Hematopoietic multipotent progenitor cell treated with erythropoietin and hydrocortisone succinate and interleukin-3 and kit ligand, for 8 days (in vitro differentiated cells): ENCODE measurements at regions not wholly inside any gene's neighbourhood (a gene's known extent, or its start where the extent isn't known, plus 50 kb on each side); places are given as distances from the start of the nearest gene placed in this dataset.

Experiments used
- DNase-seq: peaks from one replicate; pipeline ENCODE4 v3.0.0-alpha.2; 2015

DNA sequence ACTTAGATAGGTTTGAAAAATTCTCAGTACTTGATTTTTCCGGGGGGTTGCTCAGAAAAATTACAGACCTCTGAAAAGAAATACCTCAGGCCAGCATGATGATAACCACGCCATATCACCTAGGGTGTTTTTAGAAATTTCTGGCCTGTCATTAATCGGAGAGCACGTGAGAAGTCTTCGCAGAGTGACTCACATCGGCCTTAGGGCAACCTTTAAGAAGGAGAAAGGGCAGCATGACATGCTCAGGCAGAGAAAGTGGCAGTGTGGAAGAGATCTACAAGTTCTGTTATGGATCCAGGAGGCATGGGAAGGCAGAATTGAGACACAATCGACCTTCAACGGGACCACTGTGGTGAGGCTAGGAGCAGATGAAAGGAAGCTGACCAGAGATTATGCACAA, 506.3 kb downstream of the LMO4 start:
- DNase-seq = no peak

DNA sequence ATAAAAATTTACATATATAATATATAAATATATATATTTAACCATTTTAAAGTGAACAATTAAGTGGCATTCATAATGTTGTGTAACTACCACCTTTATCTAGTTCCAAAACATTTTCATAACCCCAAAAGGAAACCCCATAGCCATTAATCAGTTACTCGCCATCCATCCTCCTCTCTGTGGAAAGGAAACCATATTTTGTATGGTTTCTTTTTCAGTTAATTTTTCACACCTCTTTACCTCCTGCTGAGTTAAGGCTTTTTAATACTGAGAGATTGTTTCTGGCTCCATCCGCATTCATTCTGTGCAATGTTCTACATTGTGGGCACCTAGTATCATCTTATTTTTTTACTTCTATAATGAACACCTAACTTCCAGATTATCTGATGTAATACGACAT, 512.1 kb downstream of the LMO4 start:
- no peak for DNase-seq

DNA sequence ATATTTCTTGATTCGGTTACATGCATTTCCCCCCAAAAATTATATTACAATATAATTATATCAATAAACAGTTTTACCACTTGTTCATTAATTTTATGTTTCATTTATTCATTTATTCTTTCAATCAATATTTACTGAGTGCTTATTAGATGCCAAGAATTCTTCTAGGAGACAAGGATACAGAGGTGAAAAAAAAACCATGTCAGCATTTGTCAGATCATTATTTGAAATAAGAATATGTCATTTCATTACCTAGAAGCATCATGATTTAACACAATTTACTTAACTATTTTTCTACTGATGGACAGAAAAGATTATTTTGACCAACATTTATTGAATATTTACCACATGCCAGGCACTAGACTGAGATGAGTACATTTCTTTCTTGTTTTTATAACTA, 512.7 kb downstream of the LMO4 start:
- no peak for DNase-seq

DNA sequence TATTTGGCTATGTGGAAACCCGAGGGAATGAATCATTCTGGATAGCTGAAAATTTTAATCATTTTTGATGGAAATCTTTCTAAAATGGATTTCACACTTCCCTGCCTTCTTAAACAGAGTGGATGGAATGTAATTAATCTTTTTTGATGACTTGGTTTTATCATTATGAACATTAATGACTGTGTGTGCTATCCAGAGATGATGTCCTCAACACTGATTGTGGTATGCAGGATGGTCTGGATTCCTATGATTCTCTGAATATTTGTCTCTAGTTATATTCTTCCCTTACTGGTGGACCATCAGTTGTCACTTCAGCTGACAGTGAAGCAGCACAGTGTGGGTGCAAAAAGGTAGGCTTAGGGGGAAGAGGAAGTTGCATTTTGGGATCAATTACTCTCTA, 513.5 kb downstream of the LMO4 start:
- no peak for DNase-seq

DNA sequence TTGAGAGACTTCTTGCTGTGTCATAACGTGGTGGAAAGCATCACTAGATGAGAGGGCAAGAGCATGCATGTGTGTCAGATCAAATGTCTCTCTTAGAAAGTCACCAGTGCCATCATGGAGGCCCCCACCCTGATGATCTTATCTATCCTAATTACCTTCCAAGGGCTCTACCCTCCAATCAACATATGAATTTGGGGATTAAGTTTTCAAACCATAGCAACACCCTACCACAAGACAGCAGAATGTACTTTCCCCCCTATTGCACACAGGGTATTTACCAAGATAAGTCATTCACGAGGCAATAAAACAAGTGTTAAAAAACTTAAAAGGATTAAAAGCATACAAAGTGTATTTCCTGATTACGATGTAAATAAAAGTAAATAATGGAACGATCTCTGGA, 515.6 kb downstream of the LMO4 start:
- DNase-seq = no peak

DNA sequence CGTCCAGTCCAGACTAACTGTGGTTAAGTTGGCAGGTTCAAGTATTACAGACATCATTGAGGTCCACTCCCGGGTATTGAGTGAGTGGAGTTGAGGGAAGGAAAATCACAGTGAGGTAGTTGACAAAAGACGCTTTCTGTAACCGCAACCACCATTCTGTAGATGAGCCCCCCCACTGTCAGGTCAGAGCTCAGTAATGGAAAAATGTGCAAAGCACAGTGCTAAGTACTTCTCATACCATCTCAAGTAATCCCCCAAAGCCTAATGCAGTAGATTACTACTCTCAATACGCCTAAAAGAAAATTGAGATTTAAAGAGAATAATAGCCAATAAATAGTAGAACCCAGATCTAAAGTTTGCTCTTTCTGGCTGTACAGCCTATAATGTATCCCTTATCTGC, 522.8 kb downstream of the LMO4 start:
- DNase-seq = no peak

DNA sequence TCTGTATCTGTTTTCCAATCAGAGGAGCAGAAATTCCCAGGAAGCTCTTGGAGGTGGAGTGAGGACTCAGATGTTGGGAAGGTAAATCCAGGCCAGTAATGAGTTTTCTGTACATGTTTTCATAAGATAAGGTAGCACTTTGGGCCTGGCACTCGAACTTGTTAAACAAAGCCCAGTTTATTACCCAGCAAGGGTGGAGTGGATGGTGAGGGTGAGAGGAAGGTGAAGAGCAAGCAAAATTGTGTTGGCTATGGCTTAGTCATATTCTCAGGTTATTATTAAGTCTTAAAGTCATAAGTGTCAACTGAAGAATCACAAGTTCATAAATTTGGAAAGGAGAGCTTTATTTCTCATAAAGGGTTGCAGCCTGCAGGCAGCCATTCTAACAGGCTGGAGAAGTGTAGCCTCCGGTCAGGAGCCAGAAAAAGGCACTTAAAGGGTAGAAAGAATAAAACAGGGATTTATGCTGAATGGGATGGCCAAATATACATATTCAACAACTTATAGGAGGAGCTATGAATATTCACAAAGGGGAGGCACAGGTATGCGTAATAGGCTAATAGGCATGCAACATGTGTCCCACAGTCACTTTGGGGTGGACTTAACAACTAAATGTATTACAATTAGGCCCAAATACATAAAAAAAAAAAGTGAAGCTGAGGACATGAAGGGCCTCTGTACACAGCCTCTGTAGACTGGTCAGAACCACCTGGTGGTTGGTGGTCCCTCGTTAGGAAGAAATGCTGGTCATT, 523.9 kb downstream of the LMO4 start:
- no peak for DNase-seq

DNA sequence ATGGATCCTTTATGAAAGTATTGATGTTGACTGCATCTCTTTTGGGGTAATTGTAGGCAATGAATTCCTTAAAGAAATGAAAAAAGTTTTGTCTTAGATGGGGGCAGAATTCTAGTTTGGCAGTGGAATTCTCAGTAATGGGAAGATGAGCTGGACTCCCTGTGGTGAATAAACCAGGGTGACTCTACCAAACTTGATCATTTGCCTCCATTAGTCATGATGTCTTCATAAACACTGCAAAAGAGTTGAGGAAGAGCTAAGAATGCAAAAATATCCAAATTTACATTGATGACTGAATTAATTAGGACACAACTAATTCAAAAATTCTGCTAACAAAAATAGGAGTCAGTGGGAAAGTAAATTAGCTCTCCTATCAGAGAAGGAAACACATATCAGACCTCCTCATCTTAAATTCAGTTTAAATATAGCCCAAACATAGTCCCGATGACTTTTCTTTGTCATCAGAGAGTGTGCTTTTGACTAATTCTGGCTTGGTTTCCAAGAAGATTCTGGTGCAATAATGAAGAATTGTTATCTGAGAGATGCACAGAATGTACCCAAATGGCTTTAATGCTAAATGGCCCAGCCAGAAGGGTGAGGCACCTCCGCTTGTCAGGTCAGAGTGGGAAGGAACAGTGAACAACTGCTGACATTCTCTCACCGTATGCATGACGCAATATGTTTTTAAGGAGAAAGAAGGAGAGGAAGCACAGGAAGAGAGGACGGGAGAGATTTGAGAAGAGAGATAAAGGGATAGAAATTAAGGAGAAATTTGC, 525.1 kb downstream of the LMO4 start:
- peak; percentile 30 for DNase-seq

DNA sequence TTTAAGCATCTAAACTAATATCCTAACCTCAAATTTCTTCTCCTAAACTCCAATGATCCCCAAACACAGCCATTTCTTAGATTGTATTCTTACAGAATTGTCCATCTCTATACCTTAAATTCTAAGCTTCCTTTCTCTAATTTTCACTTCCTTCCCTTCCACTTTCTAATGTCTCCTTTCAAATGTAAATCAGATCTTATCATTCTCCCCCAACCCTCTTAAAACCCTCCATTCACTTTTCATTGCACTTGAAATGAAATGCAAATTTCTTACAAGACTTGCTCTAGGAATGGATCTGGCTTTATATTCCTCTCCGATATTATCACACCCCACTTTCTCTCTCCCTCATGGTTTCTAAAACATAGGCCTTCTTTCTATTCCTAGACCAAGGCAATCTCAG, 534.6 kb downstream of the LMO4 start:
- DNase-seq = no peak

DNA sequence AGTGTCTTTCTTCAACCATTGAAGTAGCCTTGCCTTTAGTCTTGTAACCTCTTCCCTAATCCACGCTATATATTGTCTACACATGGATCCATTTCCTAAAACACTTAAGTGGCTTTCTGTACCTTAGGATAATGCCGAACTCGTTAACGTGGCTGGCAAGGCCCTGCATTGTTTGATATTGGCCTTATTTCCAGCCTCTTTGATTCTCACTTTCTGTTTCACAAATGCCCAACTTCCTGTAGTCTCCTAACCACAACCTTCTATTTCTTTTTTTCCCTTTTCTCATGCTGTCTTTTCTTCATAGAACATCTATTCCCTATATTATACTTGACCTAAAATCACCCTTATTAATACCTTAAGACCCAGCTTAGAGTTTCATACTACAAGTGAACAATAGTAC, 536.0 kb downstream of the LMO4 start:
- DNase-seq = no peak

DNA sequence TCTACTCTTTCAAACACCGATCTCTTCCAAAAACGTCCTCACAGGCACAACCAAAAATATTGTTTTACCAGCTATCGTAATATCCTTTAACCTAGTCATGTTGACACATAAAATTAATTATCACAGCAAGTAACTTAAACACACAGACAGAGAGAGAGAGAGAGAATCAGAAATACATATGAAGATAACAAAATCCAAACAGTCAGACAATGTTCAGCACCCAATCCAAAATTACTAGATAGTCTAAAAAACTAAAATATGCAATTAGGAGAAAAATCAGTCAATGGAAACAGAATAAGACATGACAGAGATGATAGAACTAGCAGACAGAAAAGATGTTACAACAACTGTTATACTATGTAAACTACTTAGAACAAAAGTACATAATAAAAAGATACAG, 537.7 kb downstream of the LMO4 start:
- no peak for DNase-seq

DNA sequence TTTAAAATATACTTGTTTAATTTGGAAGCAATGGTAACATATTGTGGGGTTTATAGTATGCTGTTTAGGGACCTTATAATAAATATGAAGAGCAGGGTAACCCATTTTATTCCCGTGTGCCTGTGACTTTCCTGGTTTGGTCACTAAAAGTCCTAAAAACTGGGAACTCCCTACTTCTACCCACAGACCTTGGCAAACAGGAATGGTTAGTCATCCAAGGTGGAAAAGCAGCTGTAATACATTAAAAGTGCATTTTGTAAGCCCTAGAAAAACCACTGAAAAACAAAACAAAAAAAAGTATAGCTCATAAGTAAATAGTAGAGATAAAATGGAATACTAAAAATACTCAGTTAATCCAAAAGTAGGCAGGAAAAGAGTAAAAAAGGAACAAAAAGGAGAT, 538.9 kb downstream of the LMO4 start:
- no peak for DNase-seq

DNA sequence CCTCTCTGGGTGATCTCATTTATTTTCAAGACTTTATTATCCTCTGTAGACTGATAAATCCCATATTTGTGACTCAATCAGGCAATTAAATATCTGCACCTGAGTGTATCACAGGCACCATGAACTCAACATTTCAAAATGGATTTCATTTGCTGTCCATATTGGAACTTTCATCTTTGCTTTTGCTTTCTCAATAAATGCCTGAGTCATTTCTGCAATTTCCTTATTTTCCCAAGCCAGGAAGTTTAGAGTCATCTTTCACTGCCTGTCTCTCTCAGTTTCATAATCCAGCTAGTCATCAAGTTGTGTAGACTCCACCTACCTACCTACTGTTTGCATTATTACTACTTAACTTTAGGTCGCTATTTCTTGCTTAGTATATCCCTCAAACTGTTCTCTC, 540.9 kb downstream of the LMO4 start:
- DNase-seq = no peak

DNA sequence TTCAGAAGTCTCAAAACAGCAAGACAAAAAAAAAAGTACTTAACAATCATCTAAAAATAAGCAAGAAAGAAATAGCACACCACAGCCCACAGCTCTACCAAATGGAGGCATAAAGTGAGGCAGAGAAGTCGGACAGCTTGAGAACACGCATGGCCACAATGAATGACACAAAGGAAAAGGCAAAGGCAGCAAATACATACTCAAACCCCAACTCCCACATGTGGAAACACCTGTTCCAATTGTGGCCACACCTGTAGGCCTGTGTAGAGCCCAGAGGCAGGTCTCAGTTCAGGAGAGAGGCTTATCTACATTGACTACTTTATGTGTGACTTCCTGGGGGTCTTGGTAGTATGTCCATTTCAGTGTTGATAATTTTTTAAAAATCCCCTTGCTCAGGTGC, 543.5 kb downstream of the LMO4 start:
- no peak for DNase-seq

DNA sequence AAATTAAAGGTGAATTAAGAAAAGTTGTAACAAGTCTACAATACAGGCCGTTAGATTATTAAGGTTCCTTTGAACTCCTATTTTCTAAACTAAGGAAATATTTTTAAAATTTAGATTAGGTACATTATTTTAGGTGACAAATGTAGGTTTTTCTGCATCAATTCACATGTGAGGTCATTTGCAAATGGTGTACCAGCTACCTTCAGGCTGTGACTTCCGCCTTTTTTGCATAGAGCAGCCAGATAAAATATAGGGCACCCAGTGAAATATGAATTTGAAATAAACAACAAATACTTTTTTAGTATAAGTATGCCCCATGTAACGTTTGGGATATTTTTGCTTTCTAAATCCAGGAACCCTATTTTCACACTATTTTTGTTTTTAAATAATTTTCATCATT, 544.0 kb downstream of the LMO4 start:
- no peak for DNase-seq

DNA sequence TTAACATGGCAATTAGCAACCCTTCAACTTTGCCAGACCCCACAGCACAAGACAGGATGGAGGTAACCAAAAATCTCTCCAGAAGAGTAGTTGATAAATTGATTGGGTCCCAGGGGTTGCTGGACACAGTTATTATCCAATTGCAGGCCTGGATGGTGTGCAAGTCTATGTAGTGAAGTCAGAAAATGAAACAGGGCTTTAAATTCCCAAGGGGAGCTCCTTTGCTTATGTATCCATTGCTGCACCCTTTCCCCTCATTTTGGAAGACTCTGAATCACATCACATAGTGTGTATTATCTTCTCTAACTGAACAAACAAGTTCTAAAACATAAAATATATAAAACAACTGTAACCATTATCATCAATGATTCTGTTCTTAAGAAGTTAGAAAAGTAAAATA, 550.2 kb downstream of the LMO4 start:
- no peak for DNase-seq

DNA sequence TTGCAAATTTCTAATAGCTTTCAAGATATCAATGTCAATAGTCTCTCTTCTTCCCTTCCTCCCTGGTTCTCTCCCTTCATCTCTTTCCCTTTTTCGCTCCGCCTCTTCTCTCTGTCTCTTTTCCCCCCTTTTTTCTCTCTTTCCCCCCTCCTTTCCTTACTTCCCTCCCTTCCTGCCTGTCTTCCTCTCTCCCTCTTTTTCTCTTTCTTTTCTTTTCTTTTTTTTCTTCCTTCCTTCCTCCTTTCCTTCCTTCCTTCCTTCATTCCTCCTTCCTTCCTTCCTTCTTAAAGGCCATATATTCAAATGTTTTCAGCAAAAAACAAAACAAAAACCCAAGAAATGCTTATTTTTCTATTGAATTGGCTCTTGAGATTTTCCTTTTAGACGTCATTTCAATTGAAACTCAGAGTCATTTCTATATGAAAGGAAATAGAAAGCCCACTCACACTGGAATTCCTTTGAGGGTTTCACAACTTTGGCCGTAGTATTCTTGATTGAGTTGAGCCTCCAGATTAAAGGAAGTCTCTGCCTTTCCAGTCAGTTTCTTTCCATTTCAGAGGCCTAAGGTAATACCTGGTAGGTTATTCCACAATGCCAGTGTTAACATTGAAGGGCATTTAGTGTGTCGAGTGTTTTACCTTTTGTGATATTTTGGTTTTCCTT, 551.5 kb downstream of the LMO4 start:
- DNase-seq = no peak

DNA sequence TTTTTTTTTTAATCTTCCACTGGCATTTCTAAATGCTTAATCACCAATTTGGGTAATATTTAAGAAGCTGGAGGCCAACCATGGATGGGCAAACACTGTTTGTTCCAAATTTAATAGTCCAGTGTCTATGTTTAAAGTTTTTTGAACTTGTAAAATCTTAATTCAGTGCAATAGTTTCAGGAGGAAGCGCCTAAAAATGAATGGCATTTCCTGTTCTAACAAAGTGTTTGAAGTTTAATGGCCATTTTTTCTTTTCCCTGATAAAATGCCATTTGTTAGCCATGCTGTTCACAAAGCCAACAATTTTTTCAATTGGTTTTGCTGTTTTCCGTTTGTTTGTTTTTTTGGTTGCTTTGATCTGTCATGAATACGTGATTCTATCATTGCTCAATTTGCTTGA, 552.1 kb downstream of the LMO4 start:
- DNase-seq = no peak

DNA sequence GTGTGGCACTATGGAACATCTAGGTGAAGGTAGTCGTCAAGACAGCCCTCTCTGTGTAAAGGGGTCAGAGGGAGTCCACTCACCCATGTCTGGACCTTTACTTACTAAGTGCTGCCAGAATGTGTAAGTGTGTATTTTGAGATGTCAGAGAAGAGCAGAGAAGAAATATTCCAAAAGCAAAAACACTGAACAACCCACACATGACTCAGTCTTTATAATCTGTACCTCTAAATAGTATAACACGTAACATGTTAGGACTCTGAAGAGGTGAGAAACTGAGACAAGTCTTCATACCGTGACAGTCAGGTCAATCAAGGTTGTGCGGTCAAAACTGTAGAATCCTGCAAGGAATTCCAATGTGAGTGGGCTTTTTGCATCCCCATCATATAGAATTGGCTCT, 555.2 kb downstream of the LMO4 start:
- DNase-seq = no peak

DNA sequence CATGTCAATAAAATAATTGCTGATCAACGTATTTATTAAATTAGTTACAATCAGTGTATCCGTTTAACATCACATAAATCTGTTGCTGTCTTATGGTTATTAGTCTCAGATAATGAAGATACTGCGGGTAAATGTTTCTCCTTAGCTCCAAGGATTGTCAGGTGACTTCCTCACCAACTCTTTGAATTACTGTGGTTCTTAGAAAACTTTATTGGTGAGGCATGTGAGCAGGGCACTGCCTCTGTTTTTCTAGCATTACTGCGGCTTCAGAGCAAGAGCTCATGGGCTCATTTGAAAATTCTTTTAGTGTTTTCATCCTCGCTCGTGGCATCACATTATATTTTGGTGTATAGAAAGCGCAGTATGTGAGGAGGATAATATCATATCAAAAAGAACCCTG, 555.9 kb downstream of the LMO4 start:
- no peak for DNase-seq

DNA sequence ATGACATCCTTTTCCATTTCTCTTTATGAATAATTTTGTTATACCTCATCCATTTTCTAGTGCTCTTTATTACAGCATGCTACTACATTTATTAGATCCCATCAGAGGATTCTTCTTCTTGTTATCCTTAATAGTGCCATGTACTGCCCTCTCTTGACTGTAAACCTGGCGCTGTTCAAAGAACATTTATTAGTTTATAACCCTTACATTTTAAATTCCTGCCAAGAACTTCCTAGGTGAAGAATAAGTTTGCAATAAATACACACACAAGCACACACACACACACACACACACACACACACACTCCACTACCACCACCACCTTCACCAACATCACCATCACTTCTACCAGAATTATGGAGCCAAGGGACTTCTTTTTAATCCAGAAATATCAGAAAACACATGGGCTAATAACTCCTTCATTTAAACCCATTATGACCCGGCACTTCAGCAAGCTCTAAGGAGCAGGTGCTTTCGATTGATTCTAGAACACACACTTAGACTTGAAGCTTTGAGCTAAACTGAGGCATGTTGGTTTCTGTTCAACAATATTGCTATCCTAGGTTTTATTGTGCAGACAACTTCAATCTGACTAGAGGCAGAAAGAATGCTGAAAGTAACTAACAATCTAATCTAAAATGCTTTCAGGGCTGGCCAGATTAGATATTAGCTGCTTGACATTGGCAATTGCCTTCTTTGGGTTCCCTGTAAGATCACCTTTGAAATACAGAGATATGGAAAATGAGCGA, 556.8 kb downstream of the LMO4 start:
- no peak for DNase-seq

DNA sequence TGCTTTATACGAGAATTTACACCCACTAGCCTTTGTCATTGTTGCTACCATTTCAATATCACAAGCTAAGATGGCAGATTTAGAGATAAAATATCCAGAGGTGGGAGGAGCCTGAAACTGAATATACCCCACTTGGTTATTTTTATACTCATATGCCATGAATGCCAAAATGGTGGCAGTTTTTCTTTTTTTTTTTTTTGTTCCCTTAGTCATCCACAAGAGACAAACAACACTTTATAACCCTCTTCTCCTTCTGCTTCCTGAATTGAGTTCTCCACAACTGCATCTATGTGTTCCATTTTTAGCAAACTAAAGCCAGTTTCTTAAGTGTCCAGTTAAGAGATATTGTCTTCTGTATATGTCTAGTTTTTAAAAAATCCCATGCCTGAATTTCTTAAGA, 558.4 kb downstream of the LMO4 start:
- no peak for DNase-seq

DNA sequence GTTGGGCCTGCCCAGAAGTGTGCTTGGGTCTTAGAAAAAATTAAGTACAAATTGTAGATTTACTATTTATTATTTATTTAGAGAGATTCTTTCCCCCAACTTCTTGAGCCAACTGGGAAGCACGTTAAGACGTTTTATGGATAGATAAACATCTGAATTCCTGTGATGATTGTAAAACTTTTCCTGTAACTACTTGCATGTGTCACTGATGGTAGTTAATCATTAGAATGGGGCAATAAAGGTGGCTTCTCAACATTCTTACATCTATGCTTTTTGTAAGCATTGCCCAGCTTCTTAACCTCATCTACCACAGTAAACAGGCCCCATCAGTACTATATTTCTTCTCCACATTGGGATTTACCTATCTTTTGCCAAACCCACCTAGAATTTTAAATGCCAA, 559.8 kb downstream of the LMO4 start:
- no peak for DNase-seq

DNA sequence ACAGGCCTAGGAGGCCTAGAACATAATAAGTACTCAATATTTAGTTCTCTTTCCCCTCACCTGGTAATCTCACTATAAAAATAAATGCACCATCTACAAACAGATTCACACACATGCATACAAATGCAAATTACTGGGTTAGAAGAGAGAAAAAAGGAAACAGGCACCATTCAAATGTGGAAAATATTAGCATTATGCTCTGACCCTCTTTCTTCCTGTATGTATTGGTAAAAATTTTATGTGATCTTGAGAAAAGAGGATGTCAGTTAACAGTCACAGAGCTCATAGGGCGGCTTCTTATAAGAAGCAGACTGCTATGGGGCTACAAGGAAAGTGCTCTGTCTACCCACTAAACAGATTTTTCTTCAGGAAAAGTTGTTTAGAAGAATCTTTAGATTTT, 565.4 kb downstream of the LMO4 start:
- no peak for DNase-seq
